NCI-H2081 treated with DMSO at 0.1 percent for 48 hours (cell line): ENCODE measurements at regions not wholly inside any gene's neighbourhood (a gene's known extent, or its start where the extent isn't known, plus 50 kb on each side); places are given as distances from the start of the nearest gene placed in this dataset.

Experiments
- DNase-seq: peaks from one replicate; lab custom pipeline; 2025; lab: John Stamatoyannopoulos, UW

GRCh38 chr9:115254287-115255180, 136.6 kb upstream of the TNC start:
- DNase-seq: no peak

DNA sequence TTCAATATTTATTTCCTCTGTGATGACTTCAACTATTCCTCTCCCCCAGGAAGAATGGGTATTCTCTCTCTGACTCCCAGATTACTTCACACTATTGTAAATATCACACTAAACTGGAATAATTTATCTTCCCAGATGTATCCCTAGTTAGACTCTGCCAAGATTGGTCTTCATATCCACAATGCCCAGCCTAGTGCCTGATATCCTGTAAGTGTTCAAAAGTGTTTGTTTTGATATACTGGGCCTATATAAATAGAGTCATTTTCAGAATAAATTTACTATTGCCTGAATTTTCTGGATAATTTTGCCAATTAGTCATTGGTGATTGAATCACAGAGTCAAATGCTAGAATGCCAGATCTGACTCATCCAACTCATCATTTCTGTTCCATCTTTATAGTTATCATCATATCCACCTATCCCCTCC, 143.7 kb upstream of the TNC start:
- DNase-seq: no peak

DNA sequence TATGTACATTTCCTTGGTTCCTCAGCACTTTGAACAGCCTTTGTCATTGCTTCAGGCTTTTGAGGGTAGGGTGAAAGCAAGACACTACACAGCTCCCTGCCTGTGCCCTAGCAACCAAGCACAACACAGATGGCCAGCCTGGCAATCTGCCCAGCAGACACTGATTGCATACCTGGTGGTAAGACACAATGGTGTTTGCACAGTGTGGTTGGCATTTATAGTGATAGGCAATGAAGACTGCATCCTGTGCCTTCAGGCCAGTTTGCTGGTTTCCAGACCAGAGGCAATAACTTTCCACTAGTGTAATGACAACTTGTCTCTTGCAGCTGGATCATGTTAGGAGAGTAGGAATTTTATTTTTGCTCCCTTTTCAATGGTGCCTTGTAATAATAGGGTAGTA, 144.5 kb upstream of the TNC start:
- DNase-seq: peak; percentile 98

GRCh38 chr9:115262952-115263351, 145.0 kb upstream of the TNC start:
- DNase-seq: peak; percentile 83

GRCh38 chr9:115263371-115264075, 145.6 kb upstream of the TNC start:
- no peak for DNase-seq

DNA sequence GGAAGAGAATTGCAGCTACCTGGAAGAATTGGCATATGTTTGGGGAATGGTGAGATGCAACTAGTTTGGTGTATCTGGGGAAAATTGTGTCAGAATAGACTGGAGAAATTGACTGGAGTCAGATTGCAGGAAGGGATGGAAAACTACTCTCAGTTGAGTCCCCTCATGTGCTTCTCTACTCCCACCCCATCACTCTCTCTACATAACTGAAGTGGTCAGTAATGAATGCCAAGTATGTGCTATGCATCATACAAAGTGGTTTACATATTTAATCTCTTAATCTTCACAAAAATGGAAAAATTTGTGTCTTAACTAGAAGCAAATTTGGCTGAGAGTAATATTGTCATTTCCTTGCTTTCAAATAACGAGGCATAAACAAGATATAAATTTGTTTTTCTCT, 146.4 kb upstream of the TNC start:
- DNase-seq: no peak

DNA sequence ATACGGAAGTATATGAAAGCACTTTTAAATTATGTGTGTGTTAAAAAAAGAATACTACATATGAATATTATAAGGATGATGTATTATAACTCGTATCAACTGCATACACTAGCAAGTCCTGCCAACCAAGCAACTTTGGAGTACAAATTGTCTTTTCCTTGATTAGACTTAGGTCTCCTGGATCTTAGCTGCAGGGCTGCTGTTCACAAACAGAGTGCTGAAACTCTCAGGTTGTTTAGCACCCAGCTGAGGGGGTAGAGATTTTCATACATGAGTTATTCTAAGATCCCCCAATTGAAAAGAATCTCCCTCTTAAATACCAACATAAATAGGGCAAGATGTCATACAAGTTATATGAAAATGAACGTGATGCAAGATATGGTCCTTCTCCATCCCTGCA, 149.8 kb upstream of the TNC start:
- no peak for DNase-seq

DNA sequence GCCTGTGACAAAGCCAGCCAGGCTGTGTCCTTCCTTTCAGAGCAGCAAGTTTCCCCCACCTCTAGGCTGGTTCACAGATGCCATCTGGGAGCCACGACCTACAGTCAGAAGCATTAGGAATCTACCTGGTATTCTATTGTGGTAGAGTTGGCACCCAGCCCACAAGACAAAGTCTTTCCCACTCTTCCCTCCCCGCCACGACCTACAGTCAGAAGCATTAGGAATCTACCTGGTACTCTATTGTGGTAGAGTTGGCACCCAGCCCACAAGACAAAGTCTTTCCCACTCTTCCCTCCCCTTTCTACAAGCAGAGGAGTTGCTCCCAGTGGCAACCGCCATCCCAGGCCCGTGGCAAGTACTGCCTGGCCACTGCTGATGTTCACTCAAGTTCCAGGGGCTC, 157.8 kb upstream of the TNC start:
- DNase-seq: no peak

DNA sequence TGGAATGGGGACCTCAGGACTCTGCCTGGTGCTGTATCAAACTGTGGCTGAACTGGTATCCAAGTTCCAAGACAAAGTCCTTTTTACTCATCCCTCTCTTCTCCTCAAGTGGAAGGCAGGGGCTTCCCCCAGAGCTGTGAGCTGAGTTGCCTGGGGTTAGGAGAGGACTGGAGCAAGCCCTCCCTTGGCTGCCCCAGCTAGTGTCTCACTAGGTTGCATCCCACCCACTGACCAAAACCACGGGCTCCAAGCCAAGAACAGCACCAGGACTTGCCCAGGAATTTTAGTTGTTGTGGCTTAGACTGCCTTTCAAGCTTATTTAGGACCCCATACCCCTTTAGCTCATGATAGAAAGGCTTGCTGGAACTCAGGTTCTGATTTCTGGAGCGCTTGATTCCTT, 158.7 kb upstream of the TNC start:
- DNase-seq: no peak

GRCh38 chr9:115277301-115277700, 159.3 kb upstream of the TNC start:
- DNase-seq: no peak

- DNase-seq: no peak
Measured at GRCh38 chr9:115278326-115279035, 160.5 kb upstream of the TNC start.

DNA sequence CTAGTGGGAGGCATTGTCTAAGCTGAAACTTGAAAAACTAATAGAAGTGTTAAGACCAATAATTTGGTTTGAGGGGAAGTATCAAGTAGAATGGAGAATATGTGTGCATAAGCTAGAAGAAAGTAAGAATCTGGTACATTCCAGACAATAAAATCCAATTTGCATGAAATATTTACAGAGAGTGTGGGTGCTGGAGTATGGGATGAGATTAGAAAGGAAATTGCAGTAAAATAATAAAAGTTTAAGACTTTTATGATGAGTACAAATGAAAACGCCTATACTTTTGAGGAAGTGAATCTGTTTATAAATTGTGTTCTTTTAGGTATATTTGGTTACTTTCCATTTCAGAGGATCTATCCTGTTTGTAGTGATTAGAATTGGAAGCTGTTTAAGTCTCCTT, 165.4 kb upstream of the TNC start:
- no peak for DNase-seq

GRCh38 chr9:115285836-115286235, 167.9 kb upstream of the TNC start:
- DNase-seq: no peak

DNA sequence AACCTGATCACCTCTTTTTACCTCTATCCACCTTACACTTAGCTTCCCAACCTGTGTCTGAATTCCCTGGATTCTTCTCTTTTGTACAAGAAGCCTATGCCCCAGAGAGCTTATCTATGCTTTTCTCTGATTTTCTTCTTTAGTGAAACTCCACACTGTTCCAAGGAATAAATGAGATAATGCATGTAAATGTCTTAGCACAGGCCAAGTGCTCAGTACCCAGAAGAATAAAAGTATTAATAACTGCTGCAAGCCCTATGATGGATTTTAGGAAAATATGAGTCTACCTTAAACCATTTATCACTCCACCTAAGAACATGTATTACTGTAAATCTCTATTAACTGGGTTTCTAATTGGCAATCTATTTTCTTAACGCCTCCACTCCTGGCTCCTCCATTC, 168.5 kb upstream of the TNC start:
- no peak for DNase-seq

- no peak for DNase-seq
Measured at GRCh38 chr9:115289757-115290208, 171.8 kb upstream of the TNC start.

GRCh38 chr9:115291841-115292240, 173.9 kb upstream of the TNC start:
- no peak for DNase-seq

DNA sequence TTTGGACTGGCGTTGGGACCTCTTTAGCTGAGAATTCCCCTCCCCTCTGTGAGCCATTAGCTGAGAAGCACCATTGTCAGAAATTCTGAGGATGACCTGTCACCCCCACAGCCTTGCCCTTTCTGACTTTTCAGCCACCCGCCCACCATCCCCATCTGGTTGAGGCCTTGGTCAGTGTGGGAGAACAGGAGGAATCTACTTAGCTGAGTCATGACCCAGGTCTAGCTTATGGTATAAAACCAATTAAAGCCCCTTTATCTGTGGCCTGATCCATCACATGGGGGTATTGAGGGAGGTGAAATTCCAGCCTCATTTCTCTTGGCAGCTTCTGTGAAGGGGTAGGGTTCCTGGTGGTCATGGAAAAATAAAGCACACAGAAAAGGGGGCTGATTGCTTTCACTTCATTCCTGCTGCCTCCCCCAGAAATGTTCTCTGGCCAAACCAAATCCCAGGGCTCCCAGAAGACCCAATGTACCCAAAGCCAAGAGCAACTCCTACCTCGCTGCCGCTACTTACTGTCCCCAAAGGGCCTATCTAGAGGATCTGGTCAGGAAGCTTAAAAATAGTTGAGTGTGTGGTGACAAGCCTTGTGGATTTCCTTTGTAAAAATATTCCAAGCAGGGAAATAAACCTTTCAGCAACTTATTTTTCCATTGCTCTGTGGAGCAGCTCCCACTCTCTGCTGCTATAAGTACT, 174.8 kb upstream of the TNC start:
- DNase-seq: no peak

- DNase-seq: no peak
Measured at GRCh38 chr9:115295734-115296133, 177.8 kb upstream of the TNC start.

DNA sequence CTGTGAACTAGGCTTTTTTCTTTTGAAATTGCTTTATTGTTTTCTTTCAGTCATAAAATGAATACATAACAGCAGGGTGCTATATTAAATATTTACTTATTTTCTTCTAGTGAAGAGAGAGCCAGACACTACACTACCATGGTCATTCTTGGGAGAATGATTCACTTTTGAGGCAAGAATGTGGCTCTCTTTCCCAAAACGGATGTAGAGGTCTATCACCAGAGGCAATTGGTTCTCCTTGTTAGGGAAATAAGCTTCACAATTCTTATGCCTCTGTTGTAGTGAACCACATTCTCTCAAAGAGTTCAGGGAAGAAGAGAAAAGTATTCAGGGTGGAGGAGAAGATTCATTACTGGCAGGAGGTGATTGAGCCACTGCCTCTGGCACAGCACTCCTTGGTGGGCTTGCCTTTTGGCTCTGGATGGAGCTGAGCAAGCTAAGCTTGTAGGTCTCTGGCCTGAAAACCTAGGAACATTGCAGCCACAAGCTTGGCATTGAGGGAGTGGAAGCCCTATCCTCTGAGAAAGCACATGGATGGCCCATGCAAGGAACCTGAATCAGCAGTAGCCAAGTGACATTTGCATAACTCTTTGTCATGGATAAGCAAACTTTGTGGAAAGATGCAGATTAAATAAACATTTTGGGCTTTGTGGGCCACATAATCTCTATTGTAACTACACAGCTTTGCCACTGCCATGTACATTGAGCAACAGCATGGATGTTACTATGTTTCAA, 179.0 kb upstream of the TNC start:
- DNase-seq: no peak

DNA sequence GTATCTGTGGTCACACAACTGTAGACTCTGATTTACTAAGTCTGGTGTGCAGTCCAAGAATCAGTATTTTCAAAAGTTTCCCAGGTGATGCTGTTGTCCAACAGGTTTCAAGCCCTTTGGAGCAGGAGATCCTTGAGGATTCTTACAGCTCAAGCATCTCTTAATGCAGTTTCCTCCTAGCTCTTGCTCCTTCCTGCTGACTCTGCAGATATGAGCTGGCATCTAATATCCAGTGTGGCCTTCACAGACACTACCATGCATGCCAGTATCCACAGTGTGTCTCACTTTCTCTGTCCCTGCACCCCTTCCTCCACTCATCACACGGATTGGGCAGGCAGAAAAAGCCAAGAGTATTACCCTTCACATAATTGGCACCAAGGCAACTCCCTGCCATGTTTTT, 182.2 kb upstream of the TNC start:
- DNase-seq: no peak

DNA sequence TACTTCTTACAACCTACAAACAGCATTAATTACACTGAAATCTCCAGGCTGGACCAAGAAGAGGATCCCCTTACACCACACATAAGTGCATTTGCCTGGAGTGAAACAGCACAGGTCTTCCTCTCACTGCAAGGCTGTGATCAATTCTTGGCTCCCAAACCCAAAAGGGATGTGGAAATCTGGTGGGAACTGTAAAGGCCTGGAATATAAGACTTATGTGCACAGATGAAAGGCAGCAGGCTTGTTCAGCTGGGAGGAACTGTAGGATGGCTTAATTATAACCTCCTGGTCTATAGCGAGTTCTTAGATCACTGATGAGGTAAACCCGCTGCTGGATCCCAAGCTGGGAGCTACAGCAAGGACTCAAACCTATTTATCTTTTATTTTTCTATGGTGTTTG, 182.9 kb upstream of the TNC start:
- no peak for DNase-seq
